ENCODE measurements at regions not wholly inside any gene's neighbourhood (a gene's known extent, or its start where the extent isn't known, plus 50 kb on each side); places are given as distances from the start of the nearest gene placed in this dataset.

- TF ChIP-seq CTCF (IDR thresholded peaks at IDR 0.05) (no peak), POLR2A (IDR thresholded peaks at IDR 0.05) (no peak)
Observed at GRCh38 chr18:37662099-37662498, 96.5 kb upstream of the CELF4 start.
